GM21360 (cell line): ENCODE measurements at regions not wholly inside any gene's neighbourhood (a gene's known extent, or its start where the extent isn't known, plus 50 kb on each side); places are given as distances from the start of the nearest gene placed in this dataset.
"Not testable (repeated sequence)": the region's sequence is repeated elsewhere in the genome, so short reads cannot be mapped to it uniquely, and the experiment has no call there.

Experiments used
- ATAC-seq: cut with Tn5 transposase; IDR thresholded peaks from one replicate; pipeline ENCODE4 v1.9.1; 2021; ENCODE audit warnings: mild to moderate bottlenecking, moderate library complexity; ENCODE audit not compliant: unreplicated experiment

- ATAC-seq = no peak
These were observed 101.7 kb upstream of the GATA6 start for GRCh38 chr18:22067682-22068081.

- not testable (repeated sequence) for ATAC-seq
These were observed 100.6 kb upstream of the GATA6 start for GRCh38 chr18:22068784-22069183.

- ATAC-seq = no peak
These were observed 99.5 kb upstream of the GATA6 start for GRCh38 chr18:22069916-22070315.

- no peak for ATAC-seq
These were observed 96.0 kb upstream of the GATA6 start for GRCh38 chr18:22073411-22073810.

GRCh38 chr18:22074282-22075070, 94.9 kb upstream of the GATA6 start:
- ATAC-seq = no peak

- no peak for ATAC-seq
These were observed 89.4 kb upstream of the GATA6 start for GRCh38 chr18:22080035-22080434.

GRCh38 chr18:22082408-22082807, 87.0 kb upstream of the GATA6 start:
- no peak for ATAC-seq

- no peak for ATAC-seq
These were observed 84.8 kb upstream of the GATA6 start for GRCh38 chr18:22084547-22084946.

GRCh38 chr18:22086973-22087372, 82.4 kb upstream of the GATA6 start:
- ATAC-seq = no peak

GRCh38 chr18:22088029-22088428, 81.4 kb upstream of the GATA6 start:
- no peak for ATAC-seq

- no peak for ATAC-seq
These were observed 80.3 kb upstream of the GATA6 start for GRCh38 chr18:22088996-22089640.

- ATAC-seq = no peak
These were observed 78.0 kb upstream of the GATA6 start for GRCh38 chr18:22091341-22091740.

- no peak for ATAC-seq
These were observed 75.5 kb upstream of the GATA6 start for GRCh38 chr18:22093731-22094357.

GRCh38 chr18:22094358-22094734, 75.0 kb upstream of the GATA6 start:
- no peak for ATAC-seq

- no peak for ATAC-seq
These were observed 70.8 kb upstream of the GATA6 start for GRCh38 chr18:22098563-22098989.

GRCh38 chr18:22099925-22100324, 69.5 kb upstream of the GATA6 start:
- no peak for ATAC-seq

- ATAC-seq = no peak
These were observed 67.7 kb upstream of the GATA6 start for GRCh38 chr18:22101731-22102130.

GRCh38 chr18:22102953-22103646, 66.3 kb upstream of the GATA6 start:
- no peak for ATAC-seq

- ATAC-seq = no peak
These were observed 65.8 kb upstream of the GATA6 start for GRCh38 chr18:22103647-22104031.

- ATAC-seq = no peak
These were observed 62.7 kb upstream of the GATA6 start for GRCh38 chr18:22106536-22107292.

GRCh38 chr18:22108674-22109073, 60.7 kb upstream of the GATA6 start:
- no peak for ATAC-seq
